Ammon's horn (tissue), 1 donor: ENCODE measurements at regions not wholly inside any gene's neighbourhood (a gene's known extent, or its start where the extent isn't known, plus 50 kb on each side); places are given as distances from the start of the nearest gene placed in this dataset.
"Not testable (repeated sequence)": the region's sequence is repeated elsewhere in the genome, so short reads cannot be mapped to it uniquely, and the experiment has no call there.

ENCODE experiments used
- DNase-seq: peaks from one replicate; pipeline ENCODE4 v3.0.0-alpha.2; 2016; ENCODE audit warnings: low spot score

DNA sequence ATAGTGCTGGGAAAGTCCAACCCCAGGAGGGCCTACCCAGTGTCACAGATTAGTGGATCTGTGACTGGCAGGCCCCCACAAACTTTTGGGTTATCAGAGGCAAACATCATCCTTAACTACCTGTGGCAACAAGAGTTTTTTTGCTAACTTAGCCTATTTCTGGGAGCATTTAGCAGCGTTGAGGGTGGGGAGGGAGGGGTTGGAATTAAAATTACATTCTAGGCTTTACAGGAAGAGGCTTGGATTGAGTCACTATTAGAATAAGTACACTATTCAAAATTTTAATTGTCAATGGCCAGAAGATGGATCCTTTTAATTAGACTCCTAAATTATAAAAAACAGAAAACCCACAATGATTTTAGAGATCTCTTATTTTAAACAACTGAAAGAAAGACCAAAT is 267.9 kb upstream of the NPSR1 start:
- DNase-seq, result no peak

DNA sequence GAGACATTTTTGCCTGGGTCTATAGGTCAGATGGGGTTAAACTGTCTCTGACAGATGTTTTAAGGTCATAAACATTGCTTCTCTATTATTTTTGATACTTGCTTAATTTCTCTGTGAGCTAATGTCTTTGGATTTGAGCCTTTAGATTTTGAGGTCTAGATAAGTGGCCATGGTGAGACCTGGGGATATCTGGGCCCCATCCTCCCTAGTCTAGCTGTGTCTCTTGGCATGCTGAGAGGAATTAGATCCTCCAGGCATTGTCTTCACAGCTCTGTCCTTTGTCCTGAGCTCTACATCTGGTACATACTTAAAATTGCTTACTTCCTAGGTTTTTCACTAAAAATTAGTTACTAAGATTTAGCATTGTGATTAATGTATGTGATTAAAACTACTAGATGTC is 265.0 kb upstream of the NPSR1 start:
- DNase-seq, result no peak

DNA sequence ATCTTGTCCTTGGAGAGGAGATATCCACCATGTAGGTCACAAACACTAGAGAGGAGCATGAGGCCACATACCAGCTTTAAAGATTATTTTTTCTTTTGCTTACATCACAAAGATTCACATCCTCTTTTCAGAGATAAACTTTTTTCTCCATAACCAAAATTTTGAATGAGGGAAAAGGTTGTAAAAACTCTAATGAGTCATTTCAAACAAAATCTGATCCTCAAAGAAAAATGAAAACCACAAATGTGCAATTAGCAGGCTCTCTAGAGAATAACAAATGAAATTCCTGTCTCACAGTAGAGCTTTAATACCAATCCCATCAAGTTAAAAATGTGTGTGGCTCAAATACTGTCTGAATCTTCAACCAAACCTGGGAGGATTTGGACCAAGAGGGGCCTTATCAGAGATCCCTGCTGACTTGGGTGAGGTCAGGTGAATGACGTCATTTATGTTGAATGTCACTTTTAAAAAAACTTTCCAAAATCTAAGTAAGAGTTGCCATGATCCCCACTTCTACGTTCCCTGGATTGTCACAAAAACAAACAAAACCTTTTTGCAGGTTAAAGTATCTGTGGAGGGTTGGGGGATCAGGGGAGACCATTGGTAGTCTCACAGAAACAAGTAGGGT is 261.5 kb upstream of the NPSR1 start:
- DNase-seq, result no peak

DNA sequence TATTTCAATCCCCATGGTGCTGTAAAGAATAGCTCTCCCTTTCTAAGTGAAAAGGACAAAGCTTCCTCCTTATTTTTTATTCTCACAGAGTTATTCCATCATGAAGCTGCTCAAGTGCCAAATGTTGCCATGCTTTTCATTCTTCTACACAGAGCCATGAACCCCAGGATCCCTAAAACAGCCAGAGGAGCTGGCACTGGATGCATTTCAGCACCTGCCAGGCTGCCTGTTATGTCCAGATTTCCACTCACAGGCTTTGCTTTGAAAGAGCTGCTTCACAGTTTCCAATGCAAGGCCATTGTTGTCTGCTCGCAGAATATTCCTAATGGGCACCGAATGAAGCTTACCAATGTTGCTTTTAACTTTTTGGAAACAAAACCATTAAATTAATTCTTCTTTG is 256.2 kb upstream of the NPSR1 start:
- peak; percentile 2 for DNase-seq

DNA sequence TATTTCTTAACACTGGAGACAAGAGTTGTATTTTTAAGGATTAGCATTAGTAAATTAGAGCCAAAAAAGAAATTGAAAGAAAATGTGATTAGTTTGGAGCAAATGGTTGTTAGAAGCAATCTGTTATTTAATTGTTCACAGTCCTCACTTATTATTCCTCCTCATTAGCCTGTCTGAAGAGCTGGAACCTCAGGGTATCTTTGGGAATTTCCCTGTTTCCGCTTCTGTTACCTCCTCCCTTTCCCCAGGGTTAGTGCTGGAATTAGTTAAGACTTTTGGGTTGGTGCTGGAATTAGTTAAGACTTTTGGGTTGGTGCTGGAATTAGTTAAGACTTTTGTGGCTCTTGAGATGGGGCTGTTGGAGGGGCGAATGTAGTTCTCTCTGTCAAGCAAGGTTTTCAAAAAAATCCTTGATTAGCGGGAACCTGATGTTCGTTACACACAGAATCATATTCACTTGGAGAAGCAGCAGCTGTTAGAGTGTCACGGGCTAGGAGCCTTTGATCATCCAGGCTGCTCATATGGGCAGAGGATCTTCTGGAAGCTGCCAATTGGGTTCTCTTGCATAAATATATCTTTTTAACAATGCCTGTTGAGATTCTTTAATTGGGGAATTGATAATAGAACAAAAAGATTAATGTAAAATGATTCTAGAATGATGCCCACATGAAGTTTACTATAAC is 251.0 kb upstream of the NPSR1 start:
- no peak for DNase-seq

DNA sequence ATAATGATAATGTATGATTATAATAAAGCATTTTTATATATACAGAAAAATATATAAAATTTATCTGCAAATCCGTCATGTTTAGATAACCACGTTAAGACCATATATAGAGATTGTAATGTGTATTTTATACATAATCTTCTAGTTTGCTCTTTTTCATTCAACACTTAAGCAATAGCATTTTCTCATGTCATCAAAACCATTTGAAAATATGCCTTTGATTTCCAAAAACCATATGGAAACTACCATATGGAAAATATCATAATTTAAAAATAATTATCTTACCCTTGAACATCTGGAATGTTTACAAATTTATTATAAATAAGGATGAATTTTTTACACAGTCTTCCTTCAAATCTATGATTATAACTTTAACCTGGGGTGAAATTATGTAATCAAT is 250.4 kb upstream of the NPSR1 start:
- DNase-seq, result no peak

DNA sequence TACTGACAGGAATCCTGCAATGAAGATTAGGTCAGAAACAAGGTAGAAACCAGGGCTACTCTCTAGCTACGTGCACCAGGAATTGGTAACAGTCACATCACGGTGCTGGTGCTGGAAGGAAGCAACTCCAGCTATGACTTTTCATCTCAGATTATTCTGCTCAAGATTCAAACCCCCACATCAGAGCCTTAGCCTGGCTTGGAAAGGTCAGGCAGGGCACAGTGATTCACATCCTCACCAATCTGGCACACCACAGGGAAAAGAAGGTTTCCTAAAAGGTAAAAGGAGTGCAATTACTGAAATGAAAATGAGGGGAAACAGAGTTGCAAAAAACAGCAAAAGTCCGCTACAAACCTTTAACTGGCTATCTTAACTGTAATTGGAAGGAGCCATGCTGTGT is 240.2 kb upstream of the NPSR1 start:
- no peak for DNase-seq

DNA sequence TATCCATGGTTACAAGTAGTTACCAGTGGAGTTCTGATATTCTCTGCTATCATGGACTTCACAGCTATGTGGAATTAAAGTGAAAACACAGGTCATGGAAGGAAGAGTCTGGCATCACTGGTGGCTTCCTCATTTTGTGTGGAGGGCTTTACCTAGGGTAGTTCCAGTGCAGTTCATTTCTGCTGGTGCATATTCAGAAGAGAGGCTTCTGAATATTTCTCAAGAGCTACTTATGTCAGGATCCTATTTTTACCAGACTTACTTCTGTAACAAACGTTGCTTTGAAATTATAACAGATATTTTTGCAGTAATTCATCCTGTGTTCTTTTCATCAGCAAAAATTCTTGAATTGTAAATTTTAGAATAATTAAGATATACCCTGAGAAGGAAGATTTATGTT is 236.5 kb upstream of the NPSR1 start:
- no peak for DNase-seq

DNA sequence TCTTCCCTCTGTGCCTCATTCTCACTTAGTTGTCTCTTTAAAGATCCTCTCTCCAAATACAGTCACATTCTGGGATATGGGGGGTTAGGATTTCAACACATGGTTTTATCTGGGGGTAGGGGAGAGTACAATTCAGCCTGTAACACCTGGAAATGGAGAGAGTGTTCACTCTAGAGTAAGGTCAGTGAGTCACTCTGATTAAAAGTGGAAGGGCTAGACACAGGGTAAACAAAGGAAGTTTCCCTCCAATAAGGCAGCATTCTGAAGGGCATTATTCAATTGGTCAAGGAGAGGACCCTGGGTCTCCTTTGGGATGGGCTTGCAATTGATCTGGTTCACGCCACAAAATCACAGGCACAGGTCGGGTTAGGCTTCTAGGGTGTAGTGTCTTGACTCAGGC is 232.8 kb upstream of the NPSR1 start:
- no peak for DNase-seq

DNA sequence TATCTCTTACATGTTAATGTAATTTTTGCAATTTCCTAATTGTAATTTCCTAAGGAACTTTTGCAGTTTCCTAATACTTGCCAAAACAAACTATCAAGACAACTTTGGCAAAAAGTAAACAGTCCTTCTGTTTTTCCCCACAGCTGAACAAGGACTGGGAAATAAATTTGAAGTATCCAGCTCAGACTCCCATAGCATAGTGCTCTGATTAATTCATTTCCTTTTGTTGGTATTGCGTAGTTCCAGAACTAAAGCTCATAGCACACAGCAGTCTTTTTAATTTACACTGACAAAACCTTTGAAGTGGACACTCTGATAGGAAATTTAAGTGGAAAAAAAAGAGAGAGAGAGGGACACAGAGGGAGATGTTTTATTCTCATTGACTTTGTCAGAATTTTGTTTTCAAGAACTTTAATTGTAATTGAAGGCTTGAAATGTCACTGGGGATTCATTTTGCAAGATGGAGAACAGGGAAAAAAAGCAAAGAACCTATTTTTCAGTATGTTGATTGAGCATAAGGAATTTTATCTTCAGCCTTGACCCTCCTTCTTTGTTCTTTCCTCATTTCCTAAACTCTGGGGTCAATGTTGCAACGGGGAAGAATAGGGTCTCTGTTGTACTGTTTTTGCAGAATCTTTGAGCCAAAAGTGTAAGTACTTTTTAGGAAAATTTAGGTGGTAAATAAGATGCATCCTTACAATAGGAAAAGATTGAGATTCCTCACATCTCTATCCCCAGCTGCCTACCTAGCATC is 232.2 kb upstream of the NPSR1 start:
- no peak for DNase-seq

DNA sequence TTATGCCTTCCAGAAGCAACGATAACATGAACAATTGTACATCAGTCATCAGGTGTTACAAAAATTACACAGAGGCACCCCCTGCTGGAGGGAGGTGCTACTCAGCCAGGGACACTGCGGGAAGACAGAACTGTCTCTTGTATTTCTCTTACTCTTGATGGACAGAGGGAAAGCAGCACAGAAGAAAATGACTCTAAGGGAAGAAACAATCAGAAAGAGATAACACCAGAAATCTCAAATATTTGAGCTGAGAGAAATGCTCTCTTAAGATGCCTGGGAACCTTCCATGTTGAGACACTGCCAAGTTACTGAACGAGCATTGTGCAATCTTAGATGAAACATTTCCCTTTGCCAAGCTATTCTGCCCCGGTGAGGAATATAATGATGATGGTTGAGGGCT is 227.6 kb upstream of the NPSR1 start:
- DNase-seq, result no peak

DNA sequence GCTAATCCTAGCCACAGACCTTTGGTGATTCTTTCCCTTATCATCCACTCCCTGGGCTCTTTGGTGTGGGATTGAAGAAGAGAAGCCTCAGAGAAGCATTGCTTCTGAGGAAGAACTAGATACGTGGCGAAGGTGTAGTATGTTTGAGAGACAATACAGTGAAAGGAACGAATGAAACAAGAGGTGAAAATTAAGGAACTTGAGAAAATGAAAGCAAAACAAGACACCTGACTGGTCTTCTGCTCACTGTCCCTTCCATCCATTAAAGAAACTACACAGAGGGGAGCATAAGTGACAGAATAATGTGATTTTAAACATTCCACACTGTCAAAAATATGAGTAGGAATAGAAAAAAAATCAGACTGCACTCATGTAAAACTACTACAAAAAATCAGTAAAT is 219.6 kb upstream of the NPSR1 start:
- no peak for DNase-seq

DNA sequence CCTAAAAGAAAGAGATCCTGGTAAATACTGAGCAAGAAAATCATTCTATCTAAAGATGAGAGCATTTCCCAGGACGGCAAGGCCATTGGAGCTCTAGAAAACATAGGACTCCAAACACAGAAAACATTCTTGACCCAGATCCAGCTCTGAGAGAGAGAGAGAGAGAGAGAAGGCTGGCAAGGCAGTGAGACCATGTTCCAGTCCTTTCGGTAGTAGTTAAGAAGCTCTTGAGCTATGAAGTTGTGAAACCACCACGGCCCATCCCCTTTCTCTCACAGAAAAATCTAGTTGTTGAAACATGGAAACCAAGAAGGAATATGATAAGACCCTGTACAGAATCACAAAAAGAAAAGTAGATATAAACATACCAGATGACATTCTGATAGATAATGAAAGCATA is 212.4 kb upstream of the NPSR1 start:
- no peak for DNase-seq

DNA sequence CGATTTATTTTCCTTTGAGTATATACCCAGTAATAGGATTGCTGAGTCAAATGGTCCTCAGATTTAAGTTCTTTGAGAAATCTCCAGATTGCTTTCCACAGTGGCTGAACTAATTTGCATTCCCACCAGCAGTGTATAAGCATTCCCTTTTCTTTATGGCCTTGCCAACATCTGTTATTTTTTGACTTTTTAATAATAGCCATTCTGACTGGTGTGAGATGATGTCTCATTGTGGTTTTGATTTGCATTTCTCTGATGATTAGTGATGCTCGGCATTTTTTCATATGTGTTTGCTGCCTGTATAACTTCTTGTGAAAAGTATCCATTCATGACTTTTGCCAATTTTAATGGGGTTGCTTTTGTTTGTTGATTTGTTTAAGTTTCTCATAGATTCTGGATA is 209.5 kb upstream of the NPSR1 start:
- DNase-seq, result not testable (repeated sequence)

DNA sequence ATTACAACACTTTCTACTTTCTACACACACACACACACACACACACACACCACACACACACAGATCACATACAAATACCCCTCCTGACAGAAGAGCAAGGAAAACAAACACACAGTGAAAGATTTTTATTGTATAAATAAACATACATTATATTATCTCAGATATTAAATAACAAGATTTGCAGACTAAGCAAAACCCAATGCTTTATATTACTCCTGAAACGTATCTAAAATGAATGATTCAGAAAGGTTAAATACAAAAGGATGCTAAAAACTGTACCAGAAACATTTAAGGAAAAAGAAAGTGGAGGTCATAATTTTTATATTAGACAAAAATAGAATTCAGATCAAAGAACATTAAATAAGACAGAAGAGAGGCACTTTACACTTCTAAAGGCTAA is 208.3 kb upstream of the NPSR1 start:
- no peak for DNase-seq

DNA sequence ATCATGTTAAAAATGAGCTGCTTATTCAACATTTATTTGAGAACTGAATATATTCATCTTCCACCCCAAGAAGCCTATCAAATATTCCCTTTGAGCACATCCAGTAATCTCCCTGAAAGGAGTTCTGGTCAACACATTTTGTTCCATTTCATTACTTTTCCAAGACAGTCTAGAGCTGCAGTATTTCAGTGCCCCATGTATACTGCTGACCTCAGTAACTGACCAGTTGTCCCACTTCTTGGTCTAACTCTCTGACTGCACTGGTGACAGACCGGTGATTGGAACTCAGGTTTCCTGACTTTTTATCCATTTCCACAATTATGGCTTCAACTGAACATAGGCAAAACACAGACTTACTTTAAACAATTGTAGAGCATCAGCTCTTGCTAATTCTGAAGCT is 206.8 kb upstream of the NPSR1 start:
- DNase-seq, result no peak

DNA sequence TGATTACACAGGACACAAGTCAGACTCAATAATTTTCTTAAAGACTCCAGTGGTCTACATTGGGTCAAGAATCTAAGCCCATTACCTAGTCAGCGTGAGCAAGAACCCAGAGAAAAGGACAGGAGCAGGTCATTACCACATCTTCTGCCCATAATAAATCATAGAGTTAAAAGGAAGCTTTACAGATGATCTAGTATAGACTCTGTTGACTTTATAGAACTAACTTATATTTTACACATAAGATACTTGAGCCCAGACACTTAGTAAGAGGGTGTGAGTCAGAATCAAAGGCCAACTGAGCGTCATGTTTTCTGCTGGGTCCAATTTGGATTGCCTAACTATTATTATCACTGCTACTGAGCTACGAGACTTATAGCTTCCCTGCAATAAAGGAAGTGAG is 206.1 kb upstream of the NPSR1 start:
- DNase-seq, result no peak

DNA sequence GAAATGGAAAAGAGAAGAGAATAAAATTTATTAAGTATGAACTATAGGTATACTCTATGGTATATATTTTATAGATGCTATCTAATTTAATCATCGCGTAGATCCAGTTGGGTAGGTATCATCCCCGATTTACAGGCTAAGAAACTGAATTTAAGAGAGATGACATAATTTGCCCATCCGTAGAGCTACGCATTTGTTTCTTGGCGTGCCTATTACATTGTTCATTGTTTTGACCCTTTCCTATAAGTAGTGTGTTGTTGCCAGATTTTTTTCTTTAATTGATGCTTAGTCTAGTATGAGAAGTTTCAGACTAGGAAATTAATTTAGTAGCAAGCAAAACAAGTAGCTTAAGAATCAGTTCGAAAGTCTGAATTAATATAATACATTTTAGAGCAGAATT is 205.7 kb upstream of the NPSR1 start:
- no peak for DNase-seq

DNA sequence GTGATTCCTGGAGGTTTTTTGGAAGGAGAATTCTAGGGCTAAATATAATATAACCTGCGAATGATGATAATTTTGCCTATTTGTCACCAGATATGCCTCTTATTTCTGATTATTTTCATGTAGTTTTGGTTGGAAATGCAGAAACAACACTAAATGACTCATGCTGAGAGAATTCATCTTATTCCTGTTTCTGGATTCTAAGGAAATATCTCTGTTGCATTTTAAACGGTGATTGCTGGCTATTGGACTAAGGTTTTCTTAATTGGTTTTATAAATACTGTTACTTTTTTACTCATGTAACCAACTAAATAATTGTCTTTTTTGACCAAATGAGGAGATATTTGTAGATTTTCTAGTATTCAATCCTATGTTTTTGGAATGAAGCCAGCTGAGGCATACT is 204.9 kb upstream of the NPSR1 start:
- DNase-seq, result no peak

DNA sequence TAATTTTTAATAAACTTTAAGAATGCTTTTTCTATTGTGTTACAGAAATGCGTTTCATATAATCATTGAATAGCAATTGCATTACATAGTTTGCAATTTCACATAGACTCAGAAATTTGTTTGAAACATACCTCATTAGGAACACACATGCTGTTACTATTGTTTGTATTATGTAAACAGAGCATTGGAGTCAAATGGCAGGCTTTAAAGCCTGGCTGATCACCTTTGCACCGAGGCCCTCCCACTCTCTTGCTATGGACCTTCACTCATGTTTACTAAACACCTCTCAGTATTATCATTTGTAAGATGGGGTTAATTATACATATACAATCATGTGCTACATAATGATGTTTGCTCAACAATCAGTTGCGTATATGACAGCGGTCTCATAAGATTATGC is 203.6 kb upstream of the NPSR1 start:
- DNase-seq, result no peak

DNA sequence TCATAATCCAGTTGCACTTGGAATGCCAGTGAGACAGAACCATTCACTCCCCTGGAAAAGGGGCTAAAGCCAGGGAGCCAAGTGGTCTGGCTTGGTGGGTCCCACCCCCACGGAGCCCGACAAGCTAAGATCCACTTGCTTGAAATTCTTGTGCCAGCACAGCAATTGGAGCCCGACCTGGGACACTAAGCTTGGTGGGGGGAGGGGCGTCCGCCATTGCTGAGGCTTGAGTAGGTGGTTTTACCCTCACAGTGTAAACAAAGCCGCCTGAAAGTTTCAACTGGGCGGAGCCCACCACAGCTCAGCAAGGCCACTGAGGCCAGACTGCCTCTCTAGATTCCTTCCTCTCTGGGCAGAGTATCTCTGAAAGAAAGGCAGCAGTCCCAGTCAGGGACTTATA is 200.7 kb upstream of the NPSR1 start:
- DNase-seq, result no peak

DNA sequence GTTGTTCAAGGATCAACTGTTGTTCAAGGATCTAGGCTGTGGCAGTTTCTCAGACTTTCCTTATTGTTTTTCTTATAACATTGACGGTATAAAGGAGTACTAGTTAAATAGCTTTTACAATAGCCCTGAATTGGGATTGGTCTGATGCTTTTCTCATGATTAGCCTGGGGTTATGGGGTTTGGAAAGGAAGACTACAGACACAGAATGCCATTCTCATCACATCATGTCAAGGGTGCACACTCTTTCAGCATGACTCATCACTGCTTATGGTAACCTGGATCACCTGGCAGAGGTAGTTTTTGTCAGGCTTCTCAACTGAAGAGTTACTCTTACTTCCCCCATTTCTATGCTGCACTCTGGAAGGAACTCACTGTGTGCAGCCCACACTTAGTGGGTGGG is 194.2 kb upstream of the NPSR1 start:
- DNase-seq, result no peak

DNA sequence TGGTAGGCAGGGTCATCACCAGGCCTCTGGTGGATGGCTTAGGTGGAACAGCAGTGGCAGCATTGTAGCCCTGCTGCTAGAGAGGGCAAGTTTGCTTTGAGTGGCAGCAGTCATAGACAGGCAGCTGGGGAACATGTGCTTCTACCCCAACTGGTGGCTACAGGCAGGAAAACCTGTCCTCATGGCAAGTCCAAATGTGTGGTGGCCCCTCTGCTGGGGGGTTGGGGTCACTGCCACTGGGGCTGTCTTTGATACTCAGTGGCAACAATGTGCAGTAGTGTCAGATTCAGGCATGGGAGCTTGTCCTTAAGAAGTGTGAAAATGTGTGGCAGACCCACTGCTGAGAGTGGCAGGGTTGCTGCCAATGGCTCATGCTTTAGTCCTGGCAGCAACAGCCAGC is 186.2 kb upstream of the NPSR1 start:
- DNase-seq, result no peak

DNA sequence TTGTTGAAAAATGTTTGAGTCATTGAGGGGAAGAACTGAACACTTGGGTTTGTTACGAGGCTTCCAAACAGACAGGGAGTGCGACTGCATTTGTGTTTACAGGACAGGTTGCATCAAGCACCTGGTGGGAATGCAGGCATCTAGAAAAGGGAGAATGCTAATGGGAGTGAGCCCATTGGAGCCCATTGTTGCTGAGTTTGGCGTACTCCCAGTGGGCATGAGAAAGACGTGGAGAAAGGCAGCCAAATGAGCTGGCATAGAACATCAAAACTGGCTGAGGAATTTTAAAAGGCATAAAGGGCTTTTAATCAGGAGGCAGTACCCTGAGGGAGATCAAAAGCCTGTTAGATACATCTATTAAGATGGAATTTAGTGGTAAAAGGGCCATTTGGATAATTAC is 171.6 kb upstream of the NPSR1 start:
- DNase-seq, result peak; percentile 67
